ENCODE measurements at regions not wholly inside any gene's neighbourhood (a gene's known extent, or its start where the extent isn't known, plus 50 kb on each side); places are given as distances from the start of the nearest gene placed in this dataset.

GRCh38 chr7:57384380-57384779 lies 65.6 kb upstream of the ZNF716 start:
- Mint-ChIP-seq H3K27me3 (ENCODE audit: low read depth) (no peaks in the 10 kb centered on the region), H3K27ac (no peak overlapping the region), H3K4me1 (no peaks in the 10 kb centered on the region), H3K9me3 (peaks cover 62% of the 10 kb centered on the region), H3K4me3 (no peak overlapping the region), H3K36me3 (ENCODE audit: low read depth) (peaks cover 5% of the 10 kb centered on the region)
- no peak for TF ChIP-seq CTCF (IDR thresholded peaks at IDR 0.05; ENCODE audit: unreplicated experiment in 3 of 3)

DNA sequence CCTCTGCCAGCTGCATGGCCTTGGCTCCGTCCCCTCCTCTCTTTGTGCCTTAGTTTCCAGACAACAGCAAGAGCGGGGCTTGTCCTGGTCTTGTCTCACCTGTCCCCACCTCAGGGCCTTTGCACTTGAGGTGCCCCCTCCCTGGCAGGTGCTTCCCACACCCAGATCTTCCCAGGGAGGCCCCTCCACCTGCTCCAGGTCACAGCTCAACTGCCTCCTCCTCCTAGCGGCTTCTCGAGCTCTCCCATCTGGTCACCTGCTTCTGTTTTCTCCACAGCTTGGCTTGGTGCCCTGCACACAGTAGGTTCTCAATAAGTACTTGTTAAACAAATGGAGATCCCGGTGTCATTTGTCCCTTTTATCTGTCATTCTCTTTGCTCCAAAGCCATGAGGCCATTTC lies 64.3 kb upstream of the ZNF716 start:
- Mint-ChIP-seq H3K4me1 (no peaks in the 10 kb centered on the region), H3K9me3 (peaks cover 64% of the 10 kb centered on the region), H3K4me3 (no peak overlapping the region), H3K27me3 (ENCODE audit: low read depth) (no peaks in the 10 kb centered on the region), H3K27ac (no peak overlapping the region), H3K36me3 (ENCODE audit: low read depth) (peaks cover 5% of the 10 kb centered on the region)
- no peak for TF ChIP-seq CTCF (IDR thresholded peaks at IDR 0.05; ENCODE audit: unreplicated experiment in 3 of 3)

DNA sequence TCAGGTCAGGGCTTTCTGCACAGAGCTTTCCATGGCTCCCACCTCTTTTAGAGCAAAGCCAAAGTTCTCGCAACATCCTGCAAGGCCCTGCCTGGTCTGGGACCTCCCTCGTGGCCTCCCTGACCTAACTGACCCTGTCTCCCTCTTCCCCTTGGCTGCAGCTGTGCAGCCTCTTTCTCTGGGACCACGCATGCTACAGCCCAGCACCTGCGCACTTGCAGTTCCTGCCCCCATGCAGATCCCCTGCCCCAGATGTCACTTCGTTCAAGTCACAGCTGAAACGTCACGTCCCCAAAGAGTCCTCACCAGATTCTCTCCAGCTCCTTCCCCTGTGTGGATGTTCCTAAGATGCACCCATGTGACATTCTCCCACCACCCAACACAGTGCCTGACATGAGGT lies 61.2 kb upstream of the ZNF716 start:
- no peak for TF ChIP-seq CTCF (IDR thresholded peaks at IDR 0.05; ENCODE audit: unreplicated experiment in 3 of 3)
- Mint-ChIP-seq H3K27ac (no peak overlapping the region), H3K4me3 (no peak overlapping the region), H3K9me3 (peaks cover 62% of the 10 kb centered on the region), H3K27me3 (ENCODE audit: low read depth) (no peaks in the 10 kb centered on the region), H3K4me1 (no peaks in the 10 kb centered on the region), H3K36me3 (ENCODE audit: low read depth) (peaks cover 3% of the 10 kb centered on the region)

GRCh38 chr7:57398548-57398947 lies 51.4 kb upstream of the ZNF716 start:
- H3K9me3 Mint-ChIP-seq: peaks cover 41% of the 10 kb centered on the region
- no peak overlapping the region for H3K27ac Mint-ChIP-seq
- no peaks in the 10 kb centered on the region for H3K27me3 Mint-ChIP-seq (ENCODE audit: low read depth)

GRCh38 chr7:57399251-57399940 lies 50.6 kb upstream of the ZNF716 start:
- Mint-ChIP-seq H3K4me3 (no peak overlapping the region), H3K4me1 (no peaks in the 10 kb centered on the region), H3K27ac (no peak overlapping the region), H3K36me3 (ENCODE audit: low read depth) (peaks cover 4% of the 10 kb centered on the region), H3K9me3 (peaks cover 43% of the 10 kb centered on the region), H3K27me3 (ENCODE audit: low read depth) (no peaks in the 10 kb centered on the region)
- no peak for TF ChIP-seq CTCF (IDR thresholded peaks at IDR 0.05; ENCODE audit: unreplicated experiment in 3 of 3)

More at GRCh38 chr7:57398548-57398947, 51.4 kb upstream of the ZNF716 start:
- Mint-ChIP-seq H3K4me3 (no peak overlapping the region), H3K4me1 (no peaks in the 10 kb centered on the region), H3K36me3 (ENCODE audit: low read depth) (peaks cover 7% of the 10 kb centered on the region)
- no peak for TF ChIP-seq CTCF (IDR thresholded peaks at IDR 0.05; ENCODE audit: unreplicated experiment in 3 of 3)

DNA sequence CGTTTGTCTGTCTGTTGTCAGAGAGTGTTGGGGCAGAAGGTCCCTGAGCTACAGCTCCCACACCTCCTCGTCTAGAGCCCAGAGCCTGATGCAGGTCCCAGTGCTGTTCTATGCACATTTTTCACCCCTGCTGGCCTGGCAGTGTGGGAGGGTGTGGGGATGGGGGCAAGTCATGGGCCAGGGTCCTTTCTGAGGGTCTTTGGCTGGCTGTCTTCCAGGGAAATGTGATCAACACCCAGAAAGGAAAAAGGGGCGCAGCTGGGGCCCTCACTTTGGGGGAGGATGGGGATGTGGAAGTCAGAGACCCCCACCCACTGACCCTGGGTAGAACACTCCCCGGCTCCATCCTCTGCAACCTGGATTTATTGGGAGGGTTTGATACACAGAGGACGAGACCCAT lies 50.0 kb upstream of the ZNF716 start:
- no peak overlapping the region for H3K27ac Mint-ChIP-seq
- TF ChIP-seq CTCF (IDR thresholded peaks at IDR 0.05; ENCODE audit: unreplicated experiment in 3 of 3): no peak
- H3K4me1 Mint-ChIP-seq: no peaks in the 10 kb centered on the region
- no peak overlapping the region for H3K4me3 Mint-ChIP-seq
- H3K27me3 Mint-ChIP-seq (ENCODE audit: low read depth): no peaks in the 10 kb centered on the region
- peaks cover 4% of the 10 kb centered on the region for H3K36me3 Mint-ChIP-seq (ENCODE audit: low read depth)
- peaks cover 37% of the 10 kb centered on the region for H3K9me3 Mint-ChIP-seq

All from nephron (organoid).